ENCODE measurements at regions not wholly inside any gene's neighbourhood (a gene's known extent, or its start where the extent isn't known, plus 50 kb on each side); places are given as distances from the start of the nearest gene placed in this dataset.

DNA sequence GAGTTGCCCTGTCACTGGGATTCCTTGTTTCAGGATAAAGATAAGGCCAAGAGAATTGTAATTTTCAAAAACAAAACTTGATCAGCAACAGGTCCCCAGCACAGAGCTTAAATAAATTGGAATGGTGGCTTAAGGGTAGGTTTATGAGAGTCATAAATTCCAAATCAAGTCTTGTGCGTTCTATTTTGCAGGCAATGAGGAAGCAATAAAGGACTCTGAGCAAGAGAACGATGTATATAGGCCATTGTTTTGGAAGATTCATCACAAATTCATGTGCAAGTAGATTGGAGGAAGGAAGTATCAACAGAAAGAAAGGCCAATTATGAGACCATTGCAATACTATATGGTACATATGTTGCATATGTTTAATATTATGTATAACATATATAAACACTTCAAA lies 65.7 kb upstream of the PGR start:
- TF ChIP-seq, protein P1, sequence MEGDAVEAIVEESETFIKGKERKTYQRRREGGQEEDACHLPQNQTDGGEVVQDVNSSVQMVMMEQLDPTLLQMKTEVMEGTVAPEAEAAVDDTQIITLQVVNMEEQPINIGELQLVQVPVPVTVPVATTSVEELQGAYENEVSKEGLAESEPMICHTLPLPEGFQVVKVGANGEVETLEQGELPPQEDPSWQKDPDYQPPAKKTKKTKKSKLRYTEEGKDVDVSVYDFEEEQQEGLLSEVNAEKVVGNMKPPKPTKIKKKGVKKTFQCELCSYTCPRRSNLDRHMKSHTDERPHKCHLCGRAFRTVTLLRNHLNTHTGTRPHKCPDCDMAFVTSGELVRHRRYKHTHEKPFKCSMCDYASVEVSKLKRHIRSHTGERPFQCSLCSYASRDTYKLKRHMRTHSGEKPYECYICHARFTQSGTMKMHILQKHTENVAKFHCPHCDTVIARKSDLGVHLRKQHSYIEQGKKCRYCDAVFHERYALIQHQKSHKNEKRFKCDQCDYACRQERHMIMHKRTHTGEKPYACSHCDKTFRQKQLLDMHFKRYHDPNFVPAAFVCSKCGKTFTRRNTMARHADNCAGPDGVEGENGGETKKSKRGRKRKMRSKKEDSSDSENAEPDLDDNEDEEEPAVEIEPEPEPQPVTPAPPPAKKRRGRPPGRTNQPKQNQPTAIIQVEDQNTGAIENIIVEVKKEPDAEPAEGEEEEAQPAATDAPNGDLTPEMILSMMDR (IDR thresholded peaks at IDR 0.05; ENCODE audit: insufficient read depth, low read length) = no peak
- no peak overlapping the region for H3K4me3 ChIP-seq (ENCODE audit: low read depth, low read length)
- no peak for DNase-seq (ENCODE audit: low read depth)

- DNase-seq (ENCODE audit: low read depth) = no peak
- no peak overlapping the region for H3K4me3 ChIP-seq (ENCODE audit: low read depth, low read length)
- TF ChIP-seq, protein P1 (IDR thresholded peaks at IDR 0.05; ENCODE audit: insufficient read depth, low read length) = no peak
Measured at GRCh38 chr11:101188801-101189200, 59.2 kb upstream of the PGR start.

GRCh38 chr11:101188173-101188572 lies 58.6 kb upstream of the PGR start:
- TF ChIP-seq, protein P1 (IDR thresholded peaks at IDR 0.05; ENCODE audit: insufficient read depth, low read length) = no peak
- no peak overlapping the region for H3K4me3 ChIP-seq (ENCODE audit: low read depth, low read length)
- no peak for DNase-seq (ENCODE audit: low read depth)

- TF ChIP-seq, protein P1 (IDR thresholded peaks at IDR 0.05; ENCODE audit: insufficient read depth, low read length) = no peak
- no peak overlapping the region for H3K4me3 ChIP-seq (ENCODE audit: low read depth, low read length)
- DNase-seq (ENCODE audit: low read depth) = no peak
Measured at GRCh38 chr11:101187748-101188147, 58.1 kb upstream of the PGR start.

GRCh38 chr11:101185985-101186384 lies 56.4 kb upstream of the PGR start:
- TF ChIP-seq, protein P1 (IDR thresholded peaks at IDR 0.05; ENCODE audit: insufficient read depth, low read length) = no peak
- H3K4me3 ChIP-seq (ENCODE audit: low read depth, low read length) = no peak overlapping the region
- no peak for DNase-seq (ENCODE audit: low read depth)

GRCh38 chr11:101182467-101182866 lies 52.9 kb upstream of the PGR start:
- TF ChIP-seq, protein P1 (IDR thresholded peaks at IDR 0.05; ENCODE audit: insufficient read depth, low read length) = no peak
- H3K4me3 ChIP-seq (ENCODE audit: low read depth, low read length) = no peak overlapping the region
- no peak for DNase-seq (ENCODE audit: low read depth)

- H3K4me3 ChIP-seq (ENCODE audit: low read depth, low read length) = no peak overlapping the region
- TF ChIP-seq, protein P1 (IDR thresholded peaks at IDR 0.05; ENCODE audit: insufficient read depth, low read length) = no peak
- DNase-seq (ENCODE audit: low read depth) = no peak
Measured at GRCh38 chr11:101180481-101180880, 50.9 kb upstream of the PGR start.
